KMS-11 (cell line): ENCODE measurements at regions not wholly inside any gene's neighbourhood (a gene's known extent, or its start where the extent isn't known, plus 50 kb on each side); places are given as distances from the start of the nearest gene placed in this dataset.

Experiments used
- H2AFZ ChIP-seq: fragments of 200-600 bp; sonication (generic); 2 replicates; pipeline ENCODE4 v1.6.1; 2016; ENCODE audit warnings: antibody characterized with exemption, mixed run types, low read depth
- H3K27ac ChIP-seq: fragments of 200-600 bp; sonication (generic); 2 replicates; pipeline ENCODE4 v1.6.1; 2016; ENCODE audit warnings: mild to moderate bottlenecking, mixed run types
- H3K27me3 ChIP-seq: fragments of 200-600 bp; sonication (generic); 2 replicates; pipeline ENCODE4 v1.6.1; 2017; ENCODE audit warnings: mild to moderate bottlenecking, low read depth, mixed run types, moderate library complexity; ENCODE audit not compliant: insufficient read depth
- H3K36me3 ChIP-seq: fragments of 200-600 bp; sonication (generic); 2 replicates; pipeline ENCODE4 v1.6.1; 2017; ENCODE audit warnings: mild to moderate bottlenecking, mixed run types; ENCODE audit not compliant: insufficient read depth
- H3K4me1 ChIP-seq: fragments of 200-600 bp; sonication (generic); 2 replicates; pipeline ENCODE4 v1.6.1; 2016; ENCODE audit warnings: mild to moderate bottlenecking, low read depth, mixed run types; ENCODE audit not compliant: poor library complexity, severe bottlenecking
- H3K4me2 ChIP-seq: fragments of 200-600 bp; sonication (generic); 2 replicates; pipeline ENCODE4 v1.7.0; 2016; ENCODE audit warnings: mild to moderate bottlenecking, mixed run types
- H3K4me3 ChIP-seq: fragments of 200-600 bp; sonication (generic); IDR thresholded peaks from 2 replicates; pipeline ENCODE4 v1.6.1; 2017; ENCODE audit warnings: low read depth, low read length, mixed read lengths; ENCODE audit not compliant: insufficient read depth
- H3K79me2 ChIP-seq: fragments of 200-600 bp; sonication (generic); 2 replicates; pipeline ENCODE4 v1.6.1; 2016; ENCODE audit warnings: low read depth, mixed run types; ENCODE audit not compliant: insufficient read depth
- H3K9ac ChIP-seq: fragments of 200-600 bp; sonication (generic); 2 replicates; pipeline ENCODE4 v1.6.1; 2016; ENCODE audit warnings: mild to moderate bottlenecking, mixed run types
- H4K20me1 ChIP-seq: fragments of 200-600 bp; sonication (generic); 2 replicates; pipeline ENCODE4 v1.6.1; 2016; ENCODE audit warnings: mild to moderate bottlenecking, mixed run types; ENCODE audit not compliant: insufficient read depth
- CTCF ChIP-seq: fragments of 200-600 bp; sonication (generic); conservative IDR thresholded peaks from 2 replicates; pipeline ENCODE4 v1.6.1; 2017; ENCODE audit warnings: low read depth, mild to moderate bottlenecking, antibody characterized with exemption, low read length, moderate library complexity, mixed read lengths

GRCh38 chr7:22895828-22896165, 73.1 kb upstream of the TOMM7 start:
- Histone ChIP-seq H3K27me3 (no peaks in the 10 kb centered on the region), H3K9ac (no peak overlapping the region), H2AFZ (no peak overlapping the region), H3K27ac (no peak overlapping the region), H3K4me1 (peaks cover 16% of the 10 kb centered on the region), H4K20me1 (no peaks in the 10 kb centered on the region), H3K4me2 (no peak overlapping the region), H3K79me2 (no peaks in the 10 kb centered on the region), H3K36me3 (no peaks in the 10 kb centered on the region), H3K4me3 (no peak overlapping the region)
- no peak for TF ChIP-seq CTCF

- H3K4me3 ChIP-seq: no peak overlapping the region
- no peak for TF ChIP-seq CTCF
- H3K36me3 ChIP-seq: no peaks in the 10 kb centered on the region
- H2AFZ ChIP-seq: no peak overlapping the region
- no peak overlapping the region for H3K27ac ChIP-seq
- peaks cover 11% of the 10 kb centered on the region for H3K4me1 ChIP-seq
- no peak overlapping the region for H3K4me2 ChIP-seq
- no peaks in the 10 kb centered on the region for H3K27me3 ChIP-seq
- H4K20me1 ChIP-seq: no peaks in the 10 kb centered on the region
- no peak overlapping the region for H3K9ac ChIP-seq
- H3K79me2 ChIP-seq: no peaks in the 10 kb centered on the region
These were observed 72.6 kb upstream of the TOMM7 start for GRCh38 chr7:22895140-22895827.

DNA sequence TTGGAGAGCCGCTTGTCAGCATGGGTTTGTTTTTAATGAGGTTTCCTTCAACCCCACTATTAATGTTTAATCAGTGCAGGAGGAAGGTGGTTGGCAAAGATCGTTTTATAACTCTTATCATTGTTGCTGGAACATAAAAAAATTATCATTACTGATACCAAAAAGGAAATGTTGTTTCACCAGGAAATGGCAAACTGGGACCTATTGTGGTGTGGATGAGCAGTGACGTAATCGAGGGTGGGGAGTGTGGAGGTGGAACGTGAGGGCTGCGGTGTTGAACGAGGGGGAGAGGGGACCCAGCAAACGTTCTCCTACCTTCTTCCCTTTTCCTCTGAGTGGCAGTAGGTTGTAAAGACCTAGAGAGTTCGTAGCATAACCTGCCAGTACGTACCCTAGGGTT, 71.9 kb upstream of the TOMM7 start:
- no peak for TF ChIP-seq CTCF
- Histone ChIP-seq H3K36me3 (no peaks in the 10 kb centered on the region), H3K4me2 (no peak overlapping the region), H3K27ac (no peak overlapping the region), H3K9ac (no peak overlapping the region), H4K20me1 (no peaks in the 10 kb centered on the region), H3K4me1 (peaks cover 4% of the 10 kb centered on the region), H3K79me2 (no peaks in the 10 kb centered on the region), H3K27me3 (no peaks in the 10 kb centered on the region), H3K4me3 (no peak overlapping the region), H2AFZ (no peak overlapping the region)

DNA sequence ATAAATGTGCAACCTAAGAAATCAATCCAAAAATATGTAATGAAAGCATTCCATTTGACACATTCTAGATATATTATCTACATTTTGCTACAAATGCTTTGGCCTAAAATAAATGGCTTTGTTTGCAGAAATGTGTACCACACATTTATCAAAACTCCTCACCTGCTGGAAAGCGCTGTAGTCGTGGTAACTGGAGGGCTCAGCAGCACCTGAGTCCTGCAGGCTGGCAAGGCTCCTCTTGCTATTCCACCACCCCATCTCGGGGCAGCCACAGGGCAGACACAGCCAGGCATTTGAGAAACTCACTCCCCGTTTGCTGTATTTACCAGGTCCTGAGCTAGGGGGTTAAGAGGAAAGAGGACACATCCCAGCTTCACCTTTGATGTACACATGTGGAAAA, 68.1 kb upstream of the TOMM7 start:
- H3K79me2 ChIP-seq: no peaks in the 10 kb centered on the region
- TF ChIP-seq CTCF: no peak
- peaks cover 15% of the 10 kb centered on the region for H3K4me1 ChIP-seq
- H2AFZ ChIP-seq: no peak overlapping the region
- no peaks in the 10 kb centered on the region for H4K20me1 ChIP-seq
- no peak overlapping the region for H3K4me3 ChIP-seq
- no peak overlapping the region for H3K27ac ChIP-seq
- H3K27me3 ChIP-seq: no peaks in the 10 kb centered on the region
- no peak overlapping the region for H3K9ac ChIP-seq
- no peak overlapping the region for H3K4me2 ChIP-seq
- no peaks in the 10 kb centered on the region for H3K36me3 ChIP-seq
